ENCODE measurements at regions not wholly inside any gene's neighbourhood (a gene's known extent, or its start where the extent isn't known, plus 50 kb on each side); places are given as distances from the start of the nearest gene placed in this dataset.

DNA sequence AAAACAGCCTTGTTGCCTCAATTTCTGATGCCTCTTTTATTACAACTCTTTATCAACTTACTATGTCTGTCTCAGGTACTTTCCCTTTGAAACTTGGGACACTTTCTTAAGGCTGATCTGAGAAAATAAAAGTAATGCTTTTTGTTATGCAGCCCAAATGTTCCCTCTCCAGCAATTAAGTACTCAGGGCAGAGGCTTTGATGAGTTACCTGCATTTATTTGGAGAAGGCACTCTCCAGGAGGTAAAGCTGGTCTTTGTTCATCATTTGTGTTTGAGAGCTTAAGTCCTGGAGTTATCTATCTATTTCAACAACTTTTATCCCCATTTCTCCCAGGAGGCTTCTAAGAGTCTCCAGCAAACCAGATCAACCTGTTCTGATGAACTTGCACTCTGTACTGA lies 259.2 kb downstream of the ASXL3 start:
- TF ChIP-seq, protein P1, sequence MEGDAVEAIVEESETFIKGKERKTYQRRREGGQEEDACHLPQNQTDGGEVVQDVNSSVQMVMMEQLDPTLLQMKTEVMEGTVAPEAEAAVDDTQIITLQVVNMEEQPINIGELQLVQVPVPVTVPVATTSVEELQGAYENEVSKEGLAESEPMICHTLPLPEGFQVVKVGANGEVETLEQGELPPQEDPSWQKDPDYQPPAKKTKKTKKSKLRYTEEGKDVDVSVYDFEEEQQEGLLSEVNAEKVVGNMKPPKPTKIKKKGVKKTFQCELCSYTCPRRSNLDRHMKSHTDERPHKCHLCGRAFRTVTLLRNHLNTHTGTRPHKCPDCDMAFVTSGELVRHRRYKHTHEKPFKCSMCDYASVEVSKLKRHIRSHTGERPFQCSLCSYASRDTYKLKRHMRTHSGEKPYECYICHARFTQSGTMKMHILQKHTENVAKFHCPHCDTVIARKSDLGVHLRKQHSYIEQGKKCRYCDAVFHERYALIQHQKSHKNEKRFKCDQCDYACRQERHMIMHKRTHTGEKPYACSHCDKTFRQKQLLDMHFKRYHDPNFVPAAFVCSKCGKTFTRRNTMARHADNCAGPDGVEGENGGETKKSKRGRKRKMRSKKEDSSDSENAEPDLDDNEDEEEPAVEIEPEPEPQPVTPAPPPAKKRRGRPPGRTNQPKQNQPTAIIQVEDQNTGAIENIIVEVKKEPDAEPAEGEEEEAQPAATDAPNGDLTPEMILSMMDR (IDR thresholded peaks at IDR 0.05), result no peak
- TF ChIP-seq POLR2A (IDR thresholded peaks at IDR 0.05), result no peak
